ENCODE measurements at regions not wholly inside any gene's neighbourhood (a gene's known extent, or its start where the extent isn't known, plus 50 kb on each side); places are given as distances from the start of the nearest gene placed in this dataset.

- H3K27me3 ChIP-seq (ENCODE audit: insufficient read depth, low read depth) = no peaks in the 10 kb centered on the region
- H3F3A ChIP-seq (ENCODE audit: insufficient read depth, low read depth) = no peaks in the 10 kb centered on the region
- POLR2A ChIA-PET (ENCODE audit: unreplicated experiment) = no interaction called here
- H3K9me2 ChIP-seq (ENCODE audit: insufficient read depth) = no peaks in the 10 kb centered on the region
- DNase-seq = no peak
- H3K9me3 ChIP-seq (ENCODE audit: insufficient read depth, low read depth) = no peaks in the 10 kb centered on the region
- H2AFZ ChIP-seq = no peak overlapping the region
- TF ChIP-seq EZH2 (IDR thresholded peaks at IDR 0.05; ENCODE audit: low read depth) (no peak), CTCF (conservative IDR thresholded peaks at IDR 0.05) (no peak)
- H3K4me2 ChIP-seq = no peak overlapping the region
- no peaks in the 10 kb centered on the region for H3K36me3 ChIP-seq (ENCODE audit: low read depth)
- H3K4me1 ChIP-seq (replicated peaks; ENCODE audit: insufficient read depth) = no peaks in the 10 kb centered on the region
- no peak overlapping the region for H3K27ac ChIP-seq
- CTCF ChIA-PET = no interaction called here
- no peaks in the 10 kb centered on the region for H3K79me2 ChIP-seq (ENCODE audit: low read depth)
- no peak overlapping the region for H3K4me3 ChIP-seq
- BruUV-seq (replicated peaks) = no TSS peak
- H4K20me1 ChIP-seq (ENCODE audit: insufficient read depth) = no peaks in the 10 kb centered on the region
- intact Hi-C loops (cut with micrococcal nuclease; ENCODE audit: unreplicated experiment) = no loop called here
These were observed 274.6 kb upstream of the SLC16A7 start for GRCh38 chr12:59321278-59321677.

GRCh38 chr12:59320112-59320511, 275.7 kb upstream of the SLC16A7 start:
- Histone ChIP-seq H3K4me1 (replicated peaks; ENCODE audit: insufficient read depth) (no peaks in the 10 kb centered on the region), H2AFZ (no peak overlapping the region), H4K20me1 (ENCODE audit: insufficient read depth) (no peaks in the 10 kb centered on the region), H3K27me3 (ENCODE audit: insufficient read depth, low read depth) (no peaks in the 10 kb centered on the region), H3K36me3 (ENCODE audit: low read depth) (no peaks in the 10 kb centered on the region), H3K27ac (no peak overlapping the region), H3K9me2 (ENCODE audit: insufficient read depth) (no peaks in the 10 kb centered on the region), H3K4me3 (no peak overlapping the region), H3F3A (ENCODE audit: insufficient read depth, low read depth) (no peaks in the 10 kb centered on the region), H3K4me2 (no peak overlapping the region), H3K79me2 (ENCODE audit: low read depth) (no peaks in the 10 kb centered on the region), H3K9me3 (ENCODE audit: insufficient read depth, low read depth) (no peaks in the 10 kb centered on the region)
- intact Hi-C loops (cut with micrococcal nuclease; ENCODE audit: unreplicated experiment) = no loop called here
- CTCF ChIA-PET = no interaction called here
- no TSS peak for BruUV-seq (replicated peaks)
- POLR2A ChIA-PET (ENCODE audit: unreplicated experiment) = no interaction called here
- TF ChIP-seq EZH2 (IDR thresholded peaks at IDR 0.05; ENCODE audit: low read depth) (no peak), CTCF (conservative IDR thresholded peaks at IDR 0.05) (no peak)
- no peak for DNase-seq

GRCh38 chr12:59318940-59319339, 276.9 kb upstream of the SLC16A7 start:
- H3K79me2 ChIP-seq (ENCODE audit: low read depth) = no peaks in the 10 kb centered on the region
- no TSS peak for BruUV-seq (replicated peaks)

More at GRCh38 chr12:59318940-59319339, 276.9 kb upstream of the SLC16A7 start:
- Histone ChIP-seq H3K4me3 (no peak overlapping the region), H3K36me3 (ENCODE audit: low read depth) (no peaks in the 10 kb centered on the region), H3K9me2 (ENCODE audit: insufficient read depth) (no peaks in the 10 kb centered on the region), H3K27ac (no peak overlapping the region), H3K4me1 (replicated peaks; ENCODE audit: insufficient read depth) (no peaks in the 10 kb centered on the region), H2AFZ (no peak overlapping the region), H4K20me1 (ENCODE audit: insufficient read depth) (no peaks in the 10 kb centered on the region), H3K4me2 (no peak overlapping the region), H3K9me3 (ENCODE audit: insufficient read depth, low read depth) (no peaks in the 10 kb centered on the region), H3K27me3 (ENCODE audit: insufficient read depth, low read depth) (no peaks in the 10 kb centered on the region), H3F3A (ENCODE audit: insufficient read depth, low read depth) (no peaks in the 10 kb centered on the region)
- no peak for DNase-seq
- TF ChIP-seq EZH2 (IDR thresholded peaks at IDR 0.05; ENCODE audit: low read depth) (no peak), CTCF (conservative IDR thresholded peaks at IDR 0.05) (no peak)
- ChIA-PET POLR2A (ENCODE audit: unreplicated experiment) (interaction anchor here (0.6 kb wide), 2 partner anchors 113 to 333 kb away, joined by 3 read pairs; no protein-coding TSS in a partner anchor), CTCF (no interaction called here)
- intact Hi-C loops (cut with micrococcal nuclease; ENCODE audit: unreplicated experiment) = no loop called here
